Right cardiac atrium (tissue), 5 donors: ENCODE measurements at regions not wholly inside any gene's neighbourhood (a gene's known extent, or its start where the extent isn't known, plus 50 kb on each side); places are given as distances from the start of the nearest gene placed in this dataset.
A peak's percentile ranks its signal among the peaks of the same experiment; 100 is the strongest.

Source experiments
- ATAC-seq, 2 donors: fragments of 200-7000 bp; cut with Tn5 transposase; one replicate each; pipeline versions ENCODE4 v1.8.0 to v1.9.1; 2020; ENCODE audit warnings: moderate library complexity in 2 of 2, mild to moderate bottlenecking in 1 of 2
- DNase-seq, 3 donors: peaks; one replicate each; pipeline ENCODE4 v3.0.0-alpha.2; 2020
- H3K27ac ChIP-seq: one replicate; pipeline ENCODE4 v1.5.1; 2013; ENCODE audit warnings: mild to moderate bottlenecking, low read length, control low read depth, moderate library complexity
- H3K27me3 ChIP-seq: one replicate; pipeline ENCODE4 v1.6.1; 2013; ENCODE audit not compliant: control insufficient read depth, insufficient read depth
- H3K4me1 ChIP-seq: one replicate; pipeline ENCODE4 v1.6.1; 2013; ENCODE audit warnings: low read length; ENCODE audit not compliant: control insufficient read depth, insufficient read depth
- H3K4me3 ChIP-seq: one replicate; pipeline ENCODE4 v1.5.1; 2013; ENCODE audit warnings: low read length, control low read depth
- H3K9me3 ChIP-seq: one replicate; pipeline ENCODE4 v1.6.1; 2013; ENCODE audit warnings: low read length; ENCODE audit not compliant: control insufficient read depth
- WGBS: extraction: QIAGEN DNeasy Blood & Tissue Kit; methylation state at CpG from one replicate; pipeline ENCODE4 v1.1.7; 2013; 5-methylcytosine and 5-hydroxymethylcytosine counted together
- intact Hi-C, 4 donors: fragments of 100-400 bp; cut with DNase I; formaldehyde crosslinking; loops; one replicate each; pipeline versions ENCODE4 v1.11.0 to v1.14.0; 2022 to 2023
- donor health status: healthy with polysubstance abuse.
- donor health status: DM: no; HTN: yes; CAD: no.
- donor health status: DM: no; HTN: no; CAD: no.
- donor health status: DM: no; HTN: yes; CAD: no; lungs with severe emphysema.
- donor health status: DM: yes; HTN: yes; CAD: no.

- H3K4me3 ChIP-seq: no peak overlapping the region
- H3K9me3 ChIP-seq: no peaks in the 10 kb centered on the region
- intact Hi-C loops: no loop called here
- 95% methylated on average over 31 of the region's 31 CpGs for WGBS
- H3K27ac ChIP-seq: no peak overlapping the region
- H3K4me1 ChIP-seq: no peaks in the 10 kb centered on the region
- no peaks in the 10 kb centered on the region for H3K27me3 ChIP-seq
- no peak for ATAC-seq
- DNase-seq: peak in 1 of 3 donors; percentile 34
These were observed 1620.1 kb downstream of the BRINP3 start for GRCh38 chr1:188857526-188858087.

GRCh38 chr1:188867614-188868013 is 1610.0 kb downstream of the BRINP3 start:
- Histone ChIP-seq H3K27ac (no peak overlapping the region), H3K4me1 (no peaks in the 10 kb centered on the region), H3K27me3 (no peaks in the 10 kb centered on the region), H3K9me3 (peaks cover 3% of the 10 kb centered on the region), H3K4me3 (no peak overlapping the region)
- ATAC-seq: no peak
- intact Hi-C loops: no loop called here
- no peak for DNase-seq

GRCh38 chr1:188871164-188871563 is 1606.5 kb downstream of the BRINP3 start:
- no peak for DNase-seq
- Histone ChIP-seq H3K4me1 (no peaks in the 10 kb centered on the region), H3K9me3 (no peaks in the 10 kb centered on the region), H3K27me3 (no peaks in the 10 kb centered on the region), H3K27ac (no peak overlapping the region), H3K4me3 (no peak overlapping the region)
- no peak for ATAC-seq
- WGBS: 63% methylated on average over 1 of the region's 1 CpG
- intact Hi-C loops: no loop called here

GRCh38 chr1:188872376-188872775 is 1605.3 kb downstream of the BRINP3 start:
- Histone ChIP-seq H3K4me1 (no peaks in the 10 kb centered on the region), H3K27me3 (no peaks in the 10 kb centered on the region), H3K9me3 (no peaks in the 10 kb centered on the region), H3K27ac (no peak overlapping the region), H3K4me3 (no peak overlapping the region)
- intact Hi-C loops: no loop called here
- ATAC-seq: no peak
- no peak for DNase-seq
- 83% methylated on average over 2 of the region's 2 CpGs for WGBS

GRCh38 chr1:188877668-188878067 is 1600.0 kb downstream of the BRINP3 start:
- intact Hi-C loops: no loop called here
- DNase-seq (no peak), ATAC-seq (no peak)
- H3K4me3 ChIP-seq: no peak overlapping the region
- no peaks in the 10 kb centered on the region for H3K9me3 ChIP-seq
- WGBS: 90% methylated on average over 2 of the region's 2 CpGs
- no peak overlapping the region for H3K27ac ChIP-seq
- no peaks in the 10 kb centered on the region for H3K27me3 ChIP-seq
- H3K4me1 ChIP-seq: no peaks in the 10 kb centered on the region

- 55% methylated on average over 3 of the region's 3 CpGs for WGBS
- Histone ChIP-seq H3K4me3 (no peak overlapping the region), H3K9me3 (no peaks in the 10 kb centered on the region), H3K27me3 (no peaks in the 10 kb centered on the region), H3K4me1 (no peaks in the 10 kb centered on the region), H3K27ac (no peak overlapping the region)
- intact Hi-C loops: no loop called here
- DNase-seq (no peak), ATAC-seq (no peak)
These were observed 1589.3 kb downstream of the BRINP3 start for GRCh38 chr1:188888386-188888785.

- 87% methylated on average over 7 of the region's 7 CpGs for WGBS
- no peaks in the 10 kb centered on the region for H3K9me3 ChIP-seq
- intact Hi-C loops: no loop called here
- H3K27me3 ChIP-seq: no peaks in the 10 kb centered on the region
- H3K4me3 ChIP-seq: no peak overlapping the region
- ATAC-seq (no peak), DNase-seq (no peak)
- no peaks in the 10 kb centered on the region for H3K4me1 ChIP-seq
- H3K27ac ChIP-seq: no peak overlapping the region
These were observed 1588.5 kb downstream of the BRINP3 start for GRCh38 chr1:188889166-188889565.

GRCh38 chr1:188891958-188892357 is 1585.7 kb downstream of the BRINP3 start:
- Histone ChIP-seq H3K27ac (no peak overlapping the region), H3K4me1 (no peaks in the 10 kb centered on the region), H3K9me3 (no peaks in the 10 kb centered on the region), H3K27me3 (no peaks in the 10 kb centered on the region), H3K4me3 (no peak overlapping the region)
- intact Hi-C loops: no loop called here
- DNase-seq: no peak
- 86% methylated on average over 4 of the region's 4 CpGs for WGBS
- ATAC-seq: no peak

GRCh38 chr1:188895611-188896010 is 1582.1 kb downstream of the BRINP3 start:
- Histone ChIP-seq H3K4me1 (no peaks in the 10 kb centered on the region), H3K27ac (no peak overlapping the region), H3K4me3 (no peak overlapping the region), H3K9me3 (no peaks in the 10 kb centered on the region), H3K27me3 (no peaks in the 10 kb centered on the region)
- ATAC-seq (no peak), DNase-seq (no peak)
- 69% methylated on average over 3 of the region's 3 CpGs for WGBS
- intact Hi-C loops: no loop called here

- intact Hi-C loops: no loop called here
- Histone ChIP-seq H3K4me3 (no peak overlapping the region), H3K9me3 (no peaks in the 10 kb centered on the region), H3K27me3 (no peaks in the 10 kb centered on the region), H3K4me1 (no peaks in the 10 kb centered on the region), H3K27ac (no peak overlapping the region)
- no peak for ATAC-seq
- no peak for DNase-seq
These were observed 1574.4 kb downstream of the BRINP3 start for GRCh38 chr1:188903241-188903640.

GRCh38 chr1:188904201-188904600 is 1573.5 kb downstream of the BRINP3 start:
- 71% methylated on average over 2 of the region's 2 CpGs for WGBS
- H3K27ac ChIP-seq: no peak overlapping the region
- H3K27me3 ChIP-seq: no peaks in the 10 kb centered on the region
- H3K4me3 ChIP-seq: no peak overlapping the region
- ATAC-seq: no peak
- DNase-seq: no peak
- H3K9me3 ChIP-seq: no peaks in the 10 kb centered on the region
- intact Hi-C loops: no loop called here
- no peaks in the 10 kb centered on the region for H3K4me1 ChIP-seq

- intact Hi-C loops: no loop called here
- H3K27ac ChIP-seq: no peak overlapping the region
- H3K27me3 ChIP-seq: no peaks in the 10 kb centered on the region
- ATAC-seq: no peak
- 82% methylated on average over 10 of the region's 10 CpGs for WGBS
- H3K4me3 ChIP-seq: no peak overlapping the region
- no peaks in the 10 kb centered on the region for H3K9me3 ChIP-seq
- DNase-seq: no peak
- no peaks in the 10 kb centered on the region for H3K4me1 ChIP-seq
These were observed 1570.6 kb downstream of the BRINP3 start for GRCh38 chr1:188906921-188907641.
